ENCODE measurements at regions not wholly inside any gene's neighbourhood (a gene's known extent, or its start where the extent isn't known, plus 50 kb on each side); places are given as distances from the start of the nearest gene placed in this dataset.

GRCh38 chr21:26391166-26391565 lies 181.9 kb downstream of the CYYR1 start:
- TF ChIP-seq CTCF (IDR thresholded peaks at IDR 0.05) (no peak), POLR2A (IDR thresholded peaks at IDR 0.05) (no peak)

Measured in lower leg skin (tissue), 3 donors.